ENCODE measurements at regions not wholly inside any gene's neighbourhood (a gene's known extent, or its start where the extent isn't known, plus 50 kb on each side); places are given as distances from the start of the nearest gene placed in this dataset.

DNA sequence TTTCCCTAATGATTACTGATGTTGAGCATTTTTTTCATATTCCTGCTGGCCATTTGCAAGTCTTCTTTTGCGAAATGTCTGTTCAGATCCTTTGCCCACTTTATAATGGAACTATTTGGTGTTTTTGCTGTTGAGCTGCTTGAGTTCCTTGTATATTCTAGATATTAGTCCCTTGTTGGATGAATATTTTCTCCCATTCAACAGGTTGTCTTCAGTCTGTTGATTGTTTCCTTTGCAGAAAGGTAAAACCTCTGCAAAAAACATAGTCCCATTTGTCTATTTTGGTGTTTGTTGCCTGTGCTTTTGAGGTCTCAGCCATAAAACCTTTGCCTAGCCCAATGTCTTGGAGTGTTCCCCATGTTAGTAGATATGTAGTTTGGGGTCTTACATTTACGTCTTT lies 78.0 kb upstream of the GUCA2B start:
- Histone ChIP-seq H3K27ac (replicated peaks in 1 of 4) (no peak overlapping the region), H3K4me1 (no peaks in the 10 kb centered on the region), H3K36me3 (no peaks in the 10 kb centered on the region), H3K4me3 (no peak overlapping the region), H3K27me3 (no peaks in the 10 kb centered on the region), H3K9me3 (peaks cover 0 to 14% (median 1%) of the 10 kb centered on the region in 4 donors)
- no peak for DNase-seq (ENCODE audit: extremely low spot score)
- 86% methylated on average over 2 of the region's 2 CpGs for WGBS
- intact Hi-C loops (cut with DNase I), result no loop called here
- no peak for TF ChIP-seq EP300 (IDR thresholded peaks at IDR 0.05)

DNA sequence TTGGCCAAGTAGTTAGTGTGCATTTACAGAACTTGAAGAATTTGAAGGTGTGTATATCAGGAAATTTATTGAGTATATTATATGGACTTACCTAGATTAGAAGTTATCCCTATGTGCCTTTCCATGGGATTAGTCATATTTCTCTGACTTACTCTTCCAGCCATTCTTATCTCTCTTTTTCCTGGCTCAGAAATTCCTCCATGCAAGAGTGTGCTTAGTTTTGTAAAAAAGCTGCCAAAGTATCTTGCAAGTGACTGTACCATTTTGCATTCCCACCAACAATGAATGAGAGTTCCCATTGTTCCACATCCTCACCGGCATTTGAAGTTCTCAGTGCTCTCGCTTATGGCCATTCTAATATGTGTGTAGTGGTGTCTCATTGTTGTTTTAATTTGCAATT lies 82.2 kb upstream of the GUCA2B start:
- 98% methylated on average over 2 of the region's 2 CpGs for WGBS
- intact Hi-C loops (cut with DNase I), result no loop called here

DNA sequence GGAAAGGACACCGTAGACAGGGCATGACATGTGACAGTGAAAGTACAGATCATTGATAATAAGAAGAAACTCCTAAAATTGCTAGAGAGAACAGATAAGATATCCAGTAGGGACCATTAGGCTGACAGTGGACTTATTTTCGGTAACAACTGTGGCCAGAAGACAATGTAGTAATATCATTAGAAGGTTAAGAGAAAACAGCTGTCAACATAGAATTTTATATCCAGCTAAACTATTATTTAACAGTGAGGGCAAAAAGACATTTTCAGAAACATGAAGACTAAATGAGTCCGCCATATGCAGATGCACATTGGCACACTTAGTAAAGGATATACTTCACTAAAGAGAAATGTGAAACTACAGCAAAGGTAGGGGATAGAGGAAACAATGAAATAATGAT lies 95.4 kb upstream of the GUCA2B start:
- intact Hi-C loops (cut with DNase I), result no loop called here
- no peaks in the 10 kb centered on the region for H3K4me1 ChIP-seq
- H3K9me3 ChIP-seq, result peaks cover 0 to 16% (median 5%) of the 10 kb centered on the region in 4 donors
- H3K4me3 ChIP-seq, result no peak overlapping the region
- H3K36me3 ChIP-seq, result no peaks in the 10 kb centered on the region
- DNase-seq (ENCODE audit: extremely low spot score), result no peak
- H3K27me3 ChIP-seq, result peaks cover 0 to 13% (median 0%) of the 10 kb centered on the region in 4 donors
- H3K27ac ChIP-seq (replicated peaks in 1 of 4), result no peak overlapping the region
- no peak for TF ChIP-seq POLR2AphosphoS5 (IDR thresholded peaks at IDR 0.05)
- 97% methylated on average over 3 of the region's 3 CpGs for WGBS

More for the DNA sequence above, 82.2 kb upstream of the GUCA2B start:
- Histone ChIP-seq H3K4me1 (no peaks in the 10 kb centered on the region), H3K4me3 (no peak overlapping the region), H3K27ac (replicated peaks in 1 of 4) (no peak overlapping the region), H3K36me3 (no peaks in the 10 kb centered on the region), H3K27me3 (peaks cover 0 to 5% (median 0%) of the 10 kb centered on the region in 4 donors), H3K9me3 (no peaks in the 10 kb centered on the region)
- no peak for DNase-seq (ENCODE audit: extremely low spot score)
- TF ChIP-seq POLR2AphosphoS5 (IDR thresholded peaks at IDR 0.05) (no peak), POLR2A (IDR thresholded peaks at IDR 0.05; ENCODE audit: low read depth) (no peak), EP300 (IDR thresholded peaks at IDR 0.05) (no peak)
- TF ChIP-seq, protein P1, sequence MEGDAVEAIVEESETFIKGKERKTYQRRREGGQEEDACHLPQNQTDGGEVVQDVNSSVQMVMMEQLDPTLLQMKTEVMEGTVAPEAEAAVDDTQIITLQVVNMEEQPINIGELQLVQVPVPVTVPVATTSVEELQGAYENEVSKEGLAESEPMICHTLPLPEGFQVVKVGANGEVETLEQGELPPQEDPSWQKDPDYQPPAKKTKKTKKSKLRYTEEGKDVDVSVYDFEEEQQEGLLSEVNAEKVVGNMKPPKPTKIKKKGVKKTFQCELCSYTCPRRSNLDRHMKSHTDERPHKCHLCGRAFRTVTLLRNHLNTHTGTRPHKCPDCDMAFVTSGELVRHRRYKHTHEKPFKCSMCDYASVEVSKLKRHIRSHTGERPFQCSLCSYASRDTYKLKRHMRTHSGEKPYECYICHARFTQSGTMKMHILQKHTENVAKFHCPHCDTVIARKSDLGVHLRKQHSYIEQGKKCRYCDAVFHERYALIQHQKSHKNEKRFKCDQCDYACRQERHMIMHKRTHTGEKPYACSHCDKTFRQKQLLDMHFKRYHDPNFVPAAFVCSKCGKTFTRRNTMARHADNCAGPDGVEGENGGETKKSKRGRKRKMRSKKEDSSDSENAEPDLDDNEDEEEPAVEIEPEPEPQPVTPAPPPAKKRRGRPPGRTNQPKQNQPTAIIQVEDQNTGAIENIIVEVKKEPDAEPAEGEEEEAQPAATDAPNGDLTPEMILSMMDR (IDR thresholded peaks at IDR 0.05), result no peak

DNA sequence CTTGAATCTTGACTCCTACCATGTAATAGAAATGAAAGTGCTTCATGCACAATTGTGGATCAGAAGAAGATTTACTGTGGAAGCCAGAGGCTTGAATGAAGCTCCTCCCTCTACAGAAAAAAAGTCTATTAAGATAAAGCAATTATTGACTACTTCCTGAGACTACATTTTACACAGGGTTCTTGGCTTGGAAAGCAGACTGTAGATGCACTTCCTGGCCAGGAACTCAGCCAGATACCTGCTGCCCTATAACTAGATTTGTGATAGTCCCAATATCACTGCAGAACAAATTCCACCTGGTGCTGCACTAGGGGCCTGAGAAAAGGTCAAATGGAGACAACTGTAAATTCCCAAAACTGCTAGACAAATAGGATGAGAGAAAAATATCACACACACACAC lies 96.8 kb upstream of the GUCA2B start:
- Histone ChIP-seq H3K27ac (replicated peaks in 1 of 4) (no peak overlapping the region), H3K27me3 (peaks cover 0 to 13% (median 0%) of the 10 kb centered on the region in 4 donors), H3K36me3 (no peaks in the 10 kb centered on the region), H3K9me3 (peaks cover 0 to 16% (median 5%) of the 10 kb centered on the region in 4 donors), H3K4me1 (no peaks in the 10 kb centered on the region), H3K4me3 (no peak overlapping the region)
- no peak for DNase-seq (ENCODE audit: extremely low spot score)
- intact Hi-C loops (cut with DNase I), result no loop called here
- no peak for TF ChIP-seq POLR2AphosphoS5 (IDR thresholded peaks at IDR 0.05)
- no peak for TF ChIP-seq EP300 (IDR thresholded peaks at IDR 0.05)
- TF ChIP-seq POLR2A (IDR thresholded peaks at IDR 0.05; ENCODE audit: low read depth), result no peak
- TF ChIP-seq, protein P1 (IDR thresholded peaks at IDR 0.05), result no peak

DNA sequence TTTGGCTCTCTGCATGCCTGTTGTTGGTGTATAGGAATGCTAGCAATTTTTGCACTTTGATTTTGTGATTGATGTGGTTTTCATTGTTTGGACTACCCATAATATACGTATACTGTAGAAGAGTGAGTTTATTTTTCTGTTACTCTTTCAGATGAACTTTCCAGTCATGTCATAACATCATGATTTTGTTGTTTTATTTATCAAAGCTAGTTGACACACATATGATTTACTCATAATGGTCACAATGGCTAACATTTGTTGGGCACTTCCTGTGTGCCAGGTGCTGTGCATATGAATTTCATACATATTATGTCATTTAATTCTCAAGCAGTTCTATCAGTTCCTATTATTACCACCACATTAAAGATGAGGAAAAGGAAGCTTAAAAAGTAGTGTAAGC lies 98.1 kb upstream of the GUCA2B start:
- H3K36me3 ChIP-seq, result no peaks in the 10 kb centered on the region
- H3K4me3 ChIP-seq, result no peak overlapping the region
- no peak for DNase-seq (ENCODE audit: extremely low spot score)
- 26% methylated on average over 1 of the region's 1 CpG for WGBS
- no peak overlapping the region for H3K27ac ChIP-seq (replicated peaks in 1 of 4)
- no peaks in the 10 kb centered on the region for H3K4me1 ChIP-seq
- intact Hi-C loops (cut with DNase I), result no loop called here
- peaks cover 0 to 16% (median 5%) of the 10 kb centered on the region in 4 donors for H3K9me3 ChIP-seq
- TF ChIP-seq EP300 (IDR thresholded peaks at IDR 0.05) (no peak), POLR2AphosphoS5 (IDR thresholded peaks at IDR 0.05) (no peak), POLR2A (IDR thresholded peaks at IDR 0.05; ENCODE audit: low read depth) (no peak)
- TF ChIP-seq, protein P1 (IDR thresholded peaks at IDR 0.05), result no peak
- H3K27me3 ChIP-seq, result peaks cover 0 to 13% (median 0%) of the 10 kb centered on the region in 4 donors

DNA sequence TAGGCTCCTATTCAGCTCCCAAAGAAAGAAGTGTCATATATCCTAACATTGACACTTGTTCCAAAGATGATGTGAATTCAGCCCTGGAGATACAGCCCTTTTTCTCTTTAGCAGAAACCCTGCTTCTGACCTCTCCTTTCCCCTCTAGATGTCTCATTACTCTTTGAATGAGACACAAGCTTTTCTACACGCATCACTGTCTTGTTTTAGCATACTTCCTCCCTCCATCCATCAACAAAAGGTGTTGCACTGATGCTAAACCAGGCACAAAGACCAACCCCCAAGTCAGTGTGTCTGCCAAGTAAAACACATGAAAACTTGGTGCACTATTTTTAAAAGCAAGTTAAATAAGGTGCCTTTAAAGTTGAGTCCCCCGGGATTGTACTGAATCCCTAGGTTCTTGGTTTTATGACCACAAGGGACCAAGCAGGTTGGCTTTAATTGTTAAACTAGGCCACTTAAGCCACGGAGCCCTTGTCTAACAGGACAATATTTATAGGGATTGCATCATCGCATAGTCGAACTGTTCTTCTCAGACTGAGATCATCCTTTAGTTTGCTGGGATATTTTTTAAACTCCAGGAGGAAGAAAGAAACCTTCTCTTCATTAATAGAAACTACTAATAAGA lies 101.0 kb upstream of the GUCA2B start:
- 62% methylated on average over 5 of the region's 5 CpGs for WGBS
- Histone ChIP-seq H3K36me3 (no peaks in the 10 kb centered on the region), H3K27ac (replicated peaks in 1 of 4) (no peak overlapping the region), H3K4me1 (no peaks in the 10 kb centered on the region), H3K9me3 (peaks cover 0 to under 1% (median 0%) of the 10 kb centered on the region in 4 donors), H3K27me3 (peaks cover 0 to 5% (median 0%) of the 10 kb centered on the region in 4 donors), H3K4me3 (no peak overlapping the region)
- TF ChIP-seq POLR2A (IDR thresholded peaks at IDR 0.05; ENCODE audit: low read depth), result no peak
- no peak for TF ChIP-seq POLR2AphosphoS5 (IDR thresholded peaks at IDR 0.05)
- TF ChIP-seq, protein P1 (IDR thresholded peaks at IDR 0.05), result no peak
- TF ChIP-seq EP300 (IDR thresholded peaks at IDR 0.05), result no peak
- DNase-seq (ENCODE audit: extremely low spot score), result no peak
- intact Hi-C loops (cut with DNase I), result no loop called here

All from esophagus muscularis mucosa (tissue), 4 donors.